Fibroblast of skin of left quadriceps (primary cell): ENCODE measurements at regions not wholly inside any gene's neighbourhood (a gene's known extent, or its start where the extent isn't known, plus 50 kb on each side); places are given as distances from the start of the nearest gene placed in this dataset.
"Not testable (repeated sequence)": the region's sequence is repeated elsewhere in the genome, so short reads cannot be mapped to it uniquely, and the experiment has no call there.

Experiments used
- DNase-seq, 2 experiments: peaks; one replicate each; pipeline ENCODE4 v3.0.0-alpha.2; 2013; ENCODE audit warnings: low read depth in 2 of 2

- DNase-seq, result no peak
Observed at GRCh38 chr4:129254126-129254525, 158.2 kb downstream of the C4orf33 start.

DNA sequence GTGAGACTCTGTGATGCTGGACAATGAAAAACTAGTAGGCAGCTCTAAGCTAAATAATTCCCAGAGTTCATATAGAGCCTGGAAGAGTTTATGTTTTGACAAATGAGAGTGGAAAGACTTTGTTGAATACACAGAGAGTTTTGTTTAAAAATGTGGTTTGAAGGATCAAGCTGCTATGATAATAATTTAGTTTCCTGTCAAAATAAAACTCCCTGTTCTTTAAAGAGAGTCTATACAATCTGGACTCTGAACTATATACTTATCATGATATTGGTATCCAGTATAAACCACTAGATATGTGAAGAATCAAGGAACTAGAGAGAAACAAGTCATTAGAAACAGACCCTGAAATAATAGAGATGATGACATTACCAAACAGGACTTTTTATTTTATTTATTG, 158.6 kb downstream of the C4orf33 start:
- DNase-seq, result peak; percentile 21 to 23

DNA sequence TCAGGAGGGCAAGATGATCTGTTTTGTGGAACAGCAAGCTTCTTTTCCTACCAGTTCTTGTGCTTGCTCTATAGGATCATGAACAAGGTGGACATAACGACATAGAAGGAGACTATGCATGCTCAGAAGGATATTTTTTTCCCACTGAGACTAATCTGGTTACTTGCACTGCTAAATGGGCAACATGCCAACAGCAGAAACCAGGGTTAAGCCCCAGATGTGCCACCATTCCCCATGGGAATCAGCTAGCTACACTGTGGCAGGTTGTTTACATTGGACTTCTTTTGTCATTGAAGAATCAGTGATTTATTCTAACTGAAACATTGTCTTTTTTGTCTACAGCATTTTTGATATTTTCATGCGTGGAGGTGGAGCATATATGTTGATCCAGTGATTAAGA, 165.6 kb downstream of the C4orf33 start:
- no peak for DNase-seq

DNA sequence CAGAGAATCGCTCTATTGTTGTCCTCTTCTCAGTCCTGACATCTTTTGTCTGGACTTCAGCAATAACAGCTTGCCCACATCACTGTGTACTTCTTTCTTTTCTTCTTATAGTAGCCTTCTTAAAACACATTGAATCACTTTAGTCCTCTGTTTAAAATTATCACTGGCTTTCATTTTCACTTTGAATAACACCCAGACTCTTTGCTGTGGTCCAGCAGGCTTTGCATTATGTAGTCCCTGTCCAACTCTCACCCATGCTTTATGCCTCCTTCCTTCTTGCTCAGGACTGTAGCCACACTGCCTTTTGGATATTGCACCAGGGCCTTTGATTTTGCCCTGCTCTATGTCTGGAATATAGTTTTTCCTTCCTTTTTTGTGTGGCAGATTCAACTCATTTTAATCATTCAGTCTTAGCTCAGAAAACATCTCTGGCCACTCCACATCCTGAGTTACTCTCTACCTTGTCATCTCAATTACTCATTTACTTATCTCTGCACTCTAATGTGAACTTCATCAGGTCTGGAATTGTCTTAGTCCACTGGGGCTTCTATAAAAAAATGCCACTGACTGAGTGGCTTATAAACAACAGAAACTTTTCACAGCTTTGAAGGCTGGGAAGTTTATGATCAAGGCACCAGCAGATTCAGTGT, 168.2 kb downstream of the C4orf33 start:
- no peak for DNase-seq

GRCh38 chr4:129278868-129279267, 182.9 kb downstream of the C4orf33 start:
- DNase-seq, result no peak

DNA sequence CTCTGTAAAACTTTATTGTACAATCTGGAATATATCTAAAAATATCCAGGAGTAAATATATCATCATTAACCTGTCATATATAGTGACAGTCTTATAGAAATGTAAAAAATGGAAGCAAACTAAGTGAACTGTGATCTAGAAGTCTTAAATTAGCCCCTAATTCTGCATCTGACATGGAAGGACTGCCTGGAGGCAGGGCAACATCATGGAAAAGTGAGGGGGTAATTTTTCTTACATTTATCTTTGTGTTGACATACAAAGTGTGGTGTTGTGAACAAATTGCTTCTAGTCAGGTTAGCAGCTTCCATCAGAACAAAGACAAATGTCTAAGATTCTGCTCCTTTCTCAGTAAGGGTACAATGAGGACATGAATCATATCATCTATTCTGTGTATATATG, 186.3 kb downstream of the C4orf33 start:
- no peak for DNase-seq

DNA sequence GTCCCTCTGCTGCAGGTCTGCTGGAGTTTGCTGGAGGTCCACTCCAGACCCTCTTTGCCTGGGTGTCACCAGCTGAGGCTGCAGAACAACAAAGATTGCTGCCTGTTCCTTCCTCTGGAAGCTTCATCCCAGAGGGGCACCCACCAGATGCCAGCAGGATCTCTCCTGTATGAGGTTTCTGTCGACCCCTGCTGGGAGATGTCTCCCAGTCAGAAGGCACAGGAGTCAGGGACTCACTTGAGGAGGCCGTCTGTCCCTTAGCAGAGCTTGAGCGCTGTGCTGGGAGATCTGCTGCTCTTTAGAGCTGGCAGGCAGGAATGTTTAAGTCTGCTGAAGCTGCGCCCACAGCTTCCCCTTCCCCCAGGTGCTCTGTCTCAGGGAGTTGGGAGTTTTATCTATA, 196.2 kb downstream of the C4orf33 start:
- DNase-seq, result not testable (repeated sequence)

DNA sequence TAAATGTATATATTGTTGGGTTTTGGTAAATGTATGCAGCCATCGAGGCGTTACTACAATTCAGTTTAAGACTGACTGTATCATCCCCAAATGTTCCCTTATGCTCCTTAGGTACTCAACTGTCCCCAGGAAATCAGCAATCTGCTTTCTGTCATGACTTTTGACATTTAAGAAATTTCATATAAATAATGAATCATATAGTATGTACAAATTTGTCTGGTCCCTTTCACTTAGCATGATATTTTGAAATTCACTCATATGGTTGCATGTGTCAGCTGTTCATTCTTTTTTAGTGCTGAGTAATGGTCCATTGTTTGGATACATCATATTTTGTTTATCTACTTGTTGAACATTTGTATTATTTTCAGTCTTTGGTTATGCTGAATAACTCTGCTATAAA, 218.8 kb downstream of the C4orf33 start:
- no peak for DNase-seq

DNA sequence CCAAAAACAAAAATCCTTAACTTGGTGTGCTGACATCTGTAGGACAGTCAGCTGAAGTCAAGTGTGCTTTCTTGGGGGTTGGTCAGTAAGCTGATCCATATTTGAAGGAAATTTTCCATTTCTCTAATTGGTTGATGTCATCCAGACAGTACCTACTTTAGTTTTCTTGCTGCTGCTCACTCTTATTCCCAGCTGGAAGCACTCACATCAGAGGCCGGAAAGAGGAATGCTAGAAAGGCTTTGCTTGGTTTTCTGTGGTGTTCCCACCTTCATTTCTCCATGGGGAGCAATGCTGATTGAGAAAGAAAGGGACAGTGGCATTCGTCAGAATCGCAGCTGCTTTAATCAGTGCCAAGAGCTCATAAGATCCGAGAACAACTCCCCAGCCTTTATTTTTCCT, 227.0 kb downstream of the C4orf33 start:
- DNase-seq, result no peak

GRCh38 chr4:129323658-129324057, 227.7 kb downstream of the C4orf33 start:
- DNase-seq, result no peak

DNA sequence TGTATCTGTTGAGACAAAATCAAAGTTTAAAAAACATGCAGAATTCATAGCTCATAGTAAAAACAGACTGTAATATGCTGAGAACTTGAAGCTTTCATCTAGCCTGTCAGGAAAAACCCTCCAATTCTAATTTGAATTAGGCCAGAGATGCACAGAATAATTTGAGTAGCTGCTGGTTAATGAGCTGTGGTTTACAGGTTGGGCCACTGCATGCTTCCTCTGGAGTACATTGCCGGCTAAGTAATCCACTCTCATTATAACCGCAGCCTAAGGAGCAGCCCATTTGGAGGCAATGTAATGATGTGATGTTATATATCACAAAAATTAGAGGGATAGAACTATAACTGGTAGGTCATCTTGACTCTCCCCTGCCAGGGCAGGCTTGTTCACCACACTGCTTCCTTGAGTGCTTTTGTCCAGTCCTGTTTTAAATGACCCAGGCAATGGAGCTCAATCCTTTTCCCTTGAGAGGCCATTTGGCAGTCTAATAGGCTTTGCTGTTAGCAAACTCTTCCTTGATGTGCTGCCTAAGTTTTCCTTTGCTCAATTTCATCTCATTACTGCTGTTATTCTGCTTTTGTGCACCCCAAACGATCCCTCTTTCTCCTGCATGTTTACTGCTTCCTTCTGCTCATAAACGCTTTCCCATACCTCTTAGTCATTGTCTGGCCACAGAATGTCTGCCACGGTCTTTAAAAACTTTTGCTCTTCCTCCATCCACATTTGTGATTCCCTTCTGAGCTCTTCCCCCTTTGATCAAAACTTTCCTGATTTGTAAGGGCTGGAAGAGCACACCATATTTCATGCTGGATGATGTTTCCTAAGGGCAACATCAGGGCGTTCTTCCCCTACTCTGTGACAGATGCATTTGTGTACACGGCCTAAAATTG, 230.9 kb downstream of the C4orf33 start:
- DNase-seq, result no peak

DNA sequence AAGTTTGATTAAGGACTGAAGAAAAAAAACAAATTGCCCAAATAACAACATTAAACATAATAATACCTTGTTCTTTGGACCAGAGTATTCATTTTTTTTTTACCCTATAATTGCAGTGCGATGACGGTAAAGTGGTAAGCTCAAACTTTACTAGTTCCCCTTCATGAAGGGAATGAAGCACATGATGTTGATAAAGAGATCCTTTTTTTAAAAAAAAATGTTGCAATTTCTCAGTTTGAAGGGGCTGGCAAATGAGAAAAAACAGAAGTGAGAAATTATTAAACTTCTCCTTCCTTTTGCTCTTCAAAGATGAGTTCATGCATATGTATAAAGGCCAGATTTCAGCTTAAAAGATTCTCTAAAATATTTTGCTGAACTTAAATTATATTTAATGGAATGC, 231.7 kb downstream of the C4orf33 start:
- DNase-seq, result no peak

GRCh38 chr4:129328162-129328561, 232.2 kb downstream of the C4orf33 start:
- DNase-seq, result no peak

DNA sequence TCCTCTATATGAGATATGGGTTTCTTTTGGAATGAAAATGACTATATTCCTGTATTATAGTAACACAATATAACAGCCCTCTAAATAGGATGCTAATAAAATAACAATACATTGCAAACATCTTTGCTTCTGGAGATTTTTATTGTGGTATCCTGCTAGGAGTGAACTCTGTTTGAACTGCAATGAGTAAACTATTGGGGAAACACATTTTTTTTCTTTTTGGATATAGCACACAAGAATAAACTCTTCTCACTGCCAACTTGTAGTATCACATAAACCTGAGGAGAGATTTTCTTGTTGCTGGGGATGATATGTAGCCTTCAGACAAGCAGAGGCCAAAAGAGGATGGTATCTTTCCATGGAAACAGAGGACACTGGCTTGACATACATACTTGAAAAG, 238.2 kb downstream of the C4orf33 start:
- DNase-seq, result no peak

- DNase-seq, result no peak
Observed at GRCh38 chr4:129335276-129335675, 239.3 kb downstream of the C4orf33 start.

DNA sequence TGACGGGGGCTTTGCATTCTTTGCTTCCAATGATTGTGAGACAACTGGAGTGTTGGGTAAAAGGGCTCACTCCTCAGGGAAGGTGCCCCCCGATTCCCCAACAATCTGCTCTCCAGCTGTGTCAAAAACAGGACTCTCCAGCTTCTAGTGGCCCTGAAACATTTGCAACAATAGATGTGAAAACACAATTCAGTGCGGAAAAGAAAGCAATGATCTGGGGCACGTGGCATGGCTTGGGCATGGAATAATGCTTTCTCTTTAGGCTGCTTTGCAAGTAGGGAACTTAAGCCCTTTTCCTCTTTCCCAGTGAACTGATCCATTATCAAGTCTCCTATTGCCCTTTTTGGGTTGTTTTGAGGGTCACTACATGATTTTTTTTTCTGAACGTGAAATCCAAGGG, 239.9 kb downstream of the C4orf33 start:
- DNase-seq, result no peak

DNA sequence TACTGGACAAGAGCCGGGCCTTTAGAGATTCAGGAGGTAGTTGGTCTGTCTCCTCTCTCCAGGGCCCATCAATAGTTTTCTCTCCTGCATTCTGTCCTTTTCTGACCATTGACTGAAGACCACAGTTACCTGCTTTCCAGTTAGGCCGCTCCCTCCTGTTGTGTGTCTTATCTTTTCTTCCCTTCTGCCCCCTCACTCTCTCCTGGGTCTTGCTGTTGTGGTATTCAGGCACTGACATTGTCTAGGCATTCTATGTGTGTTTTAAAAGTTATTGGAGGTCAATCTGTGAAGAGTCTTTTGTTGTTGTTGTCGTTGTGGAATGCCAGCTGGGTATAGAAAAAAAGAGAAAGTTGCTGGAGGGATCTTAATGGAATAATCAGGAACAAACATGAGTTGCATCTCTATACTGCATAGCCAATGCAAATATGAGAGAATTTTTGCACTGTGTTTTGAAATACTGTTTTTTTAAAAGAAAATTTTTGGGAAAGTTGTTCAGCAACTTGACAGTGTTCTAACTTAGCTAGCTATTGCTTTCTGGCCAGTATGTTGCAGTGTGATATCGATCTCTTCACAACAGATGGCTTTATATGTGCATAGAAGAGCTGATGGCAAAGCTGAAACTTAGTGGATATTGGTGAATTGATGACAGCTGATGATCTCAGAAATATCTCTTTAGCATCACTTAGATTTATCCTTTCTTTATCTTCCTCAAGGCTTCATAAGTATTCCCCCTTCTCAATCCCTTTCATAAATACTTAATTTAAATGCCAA, 240.7 kb downstream of the C4orf33 start:
- no peak for DNase-seq

GRCh38 chr4:129337228-129337620, 241.3 kb downstream of the C4orf33 start:
- DNase-seq, result no peak

GRCh38 chr4:129342819-129343408, 247.0 kb downstream of the C4orf33 start:
- peak; percentile 63 to 64 for DNase-seq

DNA sequence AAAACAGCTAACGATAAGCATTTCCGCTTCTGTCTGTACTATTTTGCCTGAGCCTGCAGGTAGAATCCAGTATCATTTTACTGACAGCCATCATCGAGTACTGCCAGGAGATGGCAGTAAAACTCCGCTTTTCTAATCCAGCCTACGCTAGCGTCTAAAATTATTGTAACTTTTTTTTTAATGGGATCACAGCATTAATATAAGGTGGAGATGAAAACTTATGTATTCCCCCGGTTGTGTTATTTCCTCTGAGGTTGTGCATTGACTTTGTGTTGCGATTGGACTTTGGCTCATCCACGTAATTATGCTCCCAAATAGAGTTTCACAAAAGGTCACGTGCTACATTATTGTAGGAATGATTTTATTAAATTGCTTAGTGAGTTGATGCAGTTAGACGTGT, 248.1 kb downstream of the C4orf33 start:
- peak in 1 of 2 experiments; percentile 12 for DNase-seq

DNA sequence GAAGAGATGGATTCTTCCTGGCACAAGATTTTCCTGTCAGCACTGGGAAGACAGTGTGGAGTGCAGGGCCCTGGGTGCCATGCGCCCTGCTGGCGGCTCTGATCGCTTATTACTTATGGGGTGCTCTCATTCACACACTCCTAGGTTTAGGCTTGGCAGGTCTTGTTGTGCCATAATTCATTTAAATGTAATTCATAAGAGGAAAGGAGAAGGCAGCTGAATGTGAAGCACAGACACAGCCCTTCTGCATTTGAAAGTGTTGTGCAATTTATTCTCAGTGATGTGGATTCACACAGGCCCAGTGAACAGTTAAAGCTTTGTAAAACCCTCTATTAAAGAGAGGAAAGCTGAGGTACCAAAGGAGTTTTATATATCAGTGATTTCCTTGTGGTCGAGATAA, 249.7 kb downstream of the C4orf33 start:
- no peak for DNase-seq

DNA sequence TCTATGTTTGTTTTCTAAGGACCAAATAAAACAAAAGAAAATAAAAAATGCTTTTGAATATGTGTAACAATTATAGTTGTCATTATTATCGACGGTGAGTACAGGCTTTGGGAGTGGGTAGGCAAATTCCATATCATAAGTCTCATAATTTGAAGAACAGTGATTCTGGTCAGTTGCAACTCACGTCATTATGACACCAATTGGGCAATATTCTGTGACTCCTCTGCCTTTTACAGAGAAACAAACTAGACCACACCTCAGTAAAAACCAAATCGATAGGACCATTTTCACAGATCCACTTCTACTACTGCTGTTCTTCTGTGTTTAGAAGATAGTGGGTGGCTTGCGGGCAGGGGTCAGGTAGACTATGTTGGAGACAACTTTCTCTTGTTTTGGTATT, 250.1 kb downstream of the C4orf33 start:
- no peak for DNase-seq
